ENCODE measurements at regions not wholly inside any gene's neighbourhood (a gene's known extent, or its start where the extent isn't known, plus 50 kb on each side); places are given as distances from the start of the nearest gene placed in this dataset.

DNA sequence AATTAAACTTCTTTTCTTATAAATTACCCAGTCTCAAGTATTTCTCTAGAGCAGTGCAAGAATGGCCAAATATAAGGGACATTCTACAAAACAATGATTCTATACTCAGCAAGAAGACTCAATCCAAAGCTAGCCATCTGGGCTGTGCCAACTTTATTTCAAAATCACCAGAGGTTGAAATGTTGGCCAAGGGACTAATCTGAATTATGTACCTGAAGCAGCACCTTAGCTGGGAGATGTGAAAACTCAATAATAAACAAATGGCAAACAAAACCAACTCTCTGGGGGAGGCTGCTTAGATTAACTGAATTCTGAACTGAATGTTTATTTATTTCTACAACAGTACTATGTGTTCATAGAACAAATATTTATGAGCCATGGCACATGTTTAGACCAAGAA is 251.3 kb downstream of the RDH14 start:
- H4K20me1 ChIP-seq (ENCODE audit: insufficient read depth, low read depth, low read length), result no peaks in the 10 kb centered on the region
- no peaks in the 10 kb centered on the region for H3K36me3 ChIP-seq (ENCODE audit: insufficient read depth, low read length)
- no peak overlapping the region for H3K4me2 ChIP-seq (ENCODE audit: low read depth, low read length, poor library complexity, severe bottlenecking)
- no peaks in the 10 kb centered on the region for H3K27me3 ChIP-seq (ENCODE audit: low read length)
- H3K9me2 ChIP-seq (replicated peaks; ENCODE audit: insufficient read depth, low read length), result no peaks in the 10 kb centered on the region
- H2AFZ ChIP-seq (ENCODE audit: low read length), result no peak overlapping the region
- H3K9ac ChIP-seq (ENCODE audit: low read length), result no peak overlapping the region
- H3K4me3 ChIP-seq (ENCODE audit: low read length), result no peak overlapping the region
- H3K9me3 ChIP-seq (ENCODE audit: low read length), result no peaks in the 10 kb centered on the region
- no peaks in the 10 kb centered on the region for H3K79me2 ChIP-seq (ENCODE audit: low read length)
- H3K27ac ChIP-seq (ENCODE audit: low read length), result no peak overlapping the region
- H3K4me1 ChIP-seq (ENCODE audit: low read length), result no peaks in the 10 kb centered on the region
- DNase-seq, result no peak

DNA sequence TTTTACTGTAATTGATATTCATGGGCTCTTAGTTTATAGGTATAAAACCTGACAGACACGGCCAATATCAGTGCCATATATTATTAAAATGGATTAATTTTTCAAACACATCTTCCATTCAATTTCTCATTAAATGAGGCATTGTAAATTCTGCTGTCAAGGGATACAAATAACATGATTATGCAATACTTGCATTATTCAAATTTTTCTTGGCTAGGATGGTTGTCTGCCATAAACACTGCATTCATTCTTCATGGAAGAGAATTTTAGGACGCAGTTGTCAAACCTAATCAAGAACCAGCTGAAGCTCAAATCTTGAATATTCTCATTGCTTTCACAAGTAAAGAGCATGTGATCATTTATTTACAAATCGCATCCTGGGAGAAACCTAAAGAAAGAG is 255.6 kb downstream of the RDH14 start:
- Histone ChIP-seq H4K20me1 (ENCODE audit: insufficient read depth, low read depth, low read length) (no peaks in the 10 kb centered on the region), H3K4me3 (ENCODE audit: low read length) (no peak overlapping the region), H3K79me2 (ENCODE audit: low read length) (no peaks in the 10 kb centered on the region), H3K36me3 (ENCODE audit: insufficient read depth, low read length) (no peaks in the 10 kb centered on the region), H3K27me3 (ENCODE audit: low read length) (no peaks in the 10 kb centered on the region), H3K4me1 (ENCODE audit: low read length) (no peaks in the 10 kb centered on the region), H2AFZ (ENCODE audit: low read length) (no peak overlapping the region), H3K9me3 (ENCODE audit: low read length) (no peaks in the 10 kb centered on the region), H3K9me2 (replicated peaks; ENCODE audit: insufficient read depth, low read length) (no peaks in the 10 kb centered on the region), H3K27ac (ENCODE audit: low read length) (no peak overlapping the region), H3K9ac (ENCODE audit: low read length) (no peak overlapping the region), H3K4me2 (ENCODE audit: low read depth, low read length, poor library complexity, severe bottlenecking) (no peak overlapping the region)
- DNase-seq, result no peak

DNA sequence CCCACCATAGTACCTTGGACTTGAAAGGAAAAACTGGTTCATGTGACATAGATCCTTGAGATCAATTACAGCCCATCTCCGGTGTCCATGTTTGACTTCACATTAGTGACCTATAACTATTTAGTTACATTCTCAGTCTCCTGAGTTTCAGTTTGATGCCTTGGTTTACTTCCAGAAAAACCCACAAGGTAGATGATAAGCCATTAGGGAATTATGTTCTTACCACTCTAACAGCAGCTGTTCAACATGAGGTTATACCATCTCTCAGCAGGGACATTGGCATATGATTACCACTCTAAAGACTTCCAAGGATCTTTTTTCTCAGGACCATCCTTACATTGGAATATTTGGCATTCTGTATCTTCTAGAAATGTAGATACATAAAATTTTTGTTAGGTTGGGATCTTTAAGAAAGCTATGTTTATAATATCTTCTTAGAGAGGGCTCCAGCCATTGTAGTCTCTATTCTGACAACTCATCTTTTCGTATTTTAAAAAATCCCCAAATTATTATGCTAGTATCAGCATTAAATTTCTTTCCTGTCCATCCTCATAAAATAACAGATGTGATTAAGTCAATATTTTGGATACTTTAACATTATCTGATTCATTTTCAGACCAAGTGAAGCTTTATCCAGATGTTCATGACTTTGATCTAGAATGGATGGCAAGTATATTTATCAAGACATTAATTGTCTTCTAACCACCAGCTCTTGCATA is 258.9 kb downstream of the RDH14 start:
- H3K9ac ChIP-seq (ENCODE audit: low read length), result no peak overlapping the region
- H2AFZ ChIP-seq (ENCODE audit: low read length), result no peak overlapping the region
- DNase-seq, result no peak
- no peak overlapping the region for H3K4me2 ChIP-seq (ENCODE audit: low read depth, low read length, poor library complexity, severe bottlenecking)
- H4K20me1 ChIP-seq (ENCODE audit: insufficient read depth, low read depth, low read length), result no peaks in the 10 kb centered on the region
- H3K9me2 ChIP-seq (replicated peaks; ENCODE audit: insufficient read depth, low read length), result no peaks in the 10 kb centered on the region
- H3K4me3 ChIP-seq (ENCODE audit: low read length), result no peak overlapping the region
- H3K4me1 ChIP-seq (ENCODE audit: low read length), result no peaks in the 10 kb centered on the region
- no peaks in the 10 kb centered on the region for H3K9me3 ChIP-seq (ENCODE audit: low read length)
- H3K36me3 ChIP-seq (ENCODE audit: insufficient read depth, low read length), result no peaks in the 10 kb centered on the region
- H3K27ac ChIP-seq (ENCODE audit: low read length), result no peak overlapping the region
- no peaks in the 10 kb centered on the region for H3K27me3 ChIP-seq (ENCODE audit: low read length)
- H3K79me2 ChIP-seq (ENCODE audit: low read length), result no peaks in the 10 kb centered on the region

DNA sequence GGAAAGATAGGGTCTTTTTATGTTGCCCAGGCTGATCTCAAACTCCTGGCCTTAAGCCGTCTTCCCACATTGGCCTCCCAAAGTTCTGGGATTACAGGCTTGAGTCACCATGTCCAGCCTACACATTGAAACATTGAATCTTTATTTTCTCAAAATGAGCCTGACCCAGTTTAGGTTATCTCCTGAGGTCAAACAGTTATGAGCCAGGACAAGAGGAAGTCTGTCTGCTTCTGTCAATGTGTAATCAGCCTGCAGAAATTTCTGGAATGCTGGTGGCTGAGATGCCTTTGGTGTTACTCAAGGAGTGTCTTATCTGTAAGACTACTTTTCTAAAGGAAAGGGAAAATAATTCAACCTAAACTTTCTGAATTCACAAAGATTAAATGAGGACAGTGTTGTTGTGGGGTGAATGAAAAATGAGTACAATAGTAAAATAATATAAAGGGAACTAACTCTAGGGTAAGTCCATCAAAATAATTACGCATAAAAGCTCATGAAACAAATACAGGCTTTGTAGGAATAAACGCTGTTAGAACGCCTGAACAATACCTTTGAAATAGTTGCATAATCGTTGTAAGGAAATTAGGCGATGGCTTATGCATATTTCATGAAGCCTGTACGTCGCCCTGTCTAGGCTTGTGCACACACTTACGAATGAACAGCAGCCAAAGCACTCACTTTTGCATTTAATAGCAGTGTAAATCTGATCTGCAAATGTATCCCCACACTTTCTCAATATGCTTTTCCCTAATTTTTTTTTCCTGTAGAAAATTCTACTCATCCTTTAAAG is 260.8 kb downstream of the RDH14 start:
- Histone ChIP-seq H3K79me2 (ENCODE audit: low read length) (no peaks in the 10 kb centered on the region), H3K9me3 (ENCODE audit: low read length) (no peaks in the 10 kb centered on the region), H2AFZ (ENCODE audit: low read length) (no peak overlapping the region), H3K27ac (ENCODE audit: low read length) (no peak overlapping the region), H3K4me3 (ENCODE audit: low read length) (no peak overlapping the region), H3K4me1 (ENCODE audit: low read length) (no peaks in the 10 kb centered on the region), H3K27me3 (ENCODE audit: low read length) (no peaks in the 10 kb centered on the region), H4K20me1 (ENCODE audit: insufficient read depth, low read depth, low read length) (no peaks in the 10 kb centered on the region), H3K4me2 (ENCODE audit: low read depth, low read length, poor library complexity, severe bottlenecking) (no peak overlapping the region), H3K36me3 (ENCODE audit: insufficient read depth, low read length) (no peaks in the 10 kb centered on the region), H3K9ac (ENCODE audit: low read length) (no peak overlapping the region), H3K9me2 (replicated peaks; ENCODE audit: insufficient read depth, low read length) (no peaks in the 10 kb centered on the region)
- DNase-seq, result no peak

DNA sequence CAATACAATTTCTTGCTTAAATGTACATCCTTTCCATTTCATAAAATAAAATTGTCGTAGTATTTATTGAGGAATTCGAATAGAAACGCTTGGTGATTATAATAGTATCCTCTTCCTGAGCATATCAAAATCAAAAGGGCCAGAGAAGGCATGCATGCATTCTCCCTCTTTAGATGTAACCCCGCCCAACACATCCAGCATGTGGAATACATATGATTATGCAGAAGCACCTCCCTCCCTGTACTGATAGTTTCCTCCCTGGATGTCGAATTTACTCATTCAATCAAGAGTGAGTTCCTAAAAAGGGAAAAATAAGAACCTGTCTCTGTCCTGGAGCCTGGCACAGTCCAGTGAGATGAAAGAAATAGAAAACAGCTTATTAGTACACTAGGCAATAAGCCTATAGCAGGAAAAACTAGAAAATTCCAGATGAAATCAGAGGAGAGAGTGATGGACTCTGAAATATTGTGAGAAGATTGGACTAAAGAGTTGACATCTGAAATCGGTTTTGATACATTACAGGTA is 262.9 kb downstream of the RDH14 start:
- Histone ChIP-seq H3K9ac (ENCODE audit: low read length) (no peak overlapping the region), H3K9me2 (replicated peaks; ENCODE audit: insufficient read depth, low read length) (no peaks in the 10 kb centered on the region), H3K27ac (ENCODE audit: low read length) (no peak overlapping the region), H4K20me1 (ENCODE audit: insufficient read depth, low read depth, low read length) (no peaks in the 10 kb centered on the region), H3K4me2 (ENCODE audit: low read depth, low read length, poor library complexity, severe bottlenecking) (no peak overlapping the region), H3K4me1 (ENCODE audit: low read length) (no peaks in the 10 kb centered on the region), H3K27me3 (ENCODE audit: low read length) (no peaks in the 10 kb centered on the region), H2AFZ (ENCODE audit: low read length) (no peak overlapping the region), H3K9me3 (ENCODE audit: low read length) (no peaks in the 10 kb centered on the region), H3K4me3 (ENCODE audit: low read length) (no peak overlapping the region), H3K36me3 (ENCODE audit: insufficient read depth, low read length) (no peaks in the 10 kb centered on the region), H3K79me2 (ENCODE audit: low read length) (no peaks in the 10 kb centered on the region)
- DNase-seq, result no peak

DNA sequence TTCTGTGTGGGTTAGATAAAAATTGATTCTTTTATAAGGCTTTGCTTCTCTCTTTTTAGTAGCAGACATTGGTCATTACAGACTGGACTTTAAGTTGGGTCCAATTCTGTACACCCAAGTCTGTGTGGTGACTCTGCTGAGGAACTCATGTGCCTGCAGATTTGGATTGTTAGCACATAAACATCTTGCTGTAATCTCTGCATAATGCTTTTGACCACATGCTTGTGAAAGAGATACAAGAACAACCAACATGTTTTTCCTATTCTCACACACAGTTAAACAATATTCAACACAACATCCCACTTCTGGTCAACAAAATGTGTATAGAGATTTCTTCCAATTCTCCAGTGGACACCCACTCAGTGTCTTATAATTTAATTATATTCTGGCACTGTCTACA is 270.1 kb downstream of the RDH14 start:
- no peaks in the 10 kb centered on the region for H3K79me2 ChIP-seq (ENCODE audit: low read length)
- no peaks in the 10 kb centered on the region for H3K4me1 ChIP-seq (ENCODE audit: low read length)
- H3K4me2 ChIP-seq (ENCODE audit: low read depth, low read length, poor library complexity, severe bottlenecking), result no peak overlapping the region
- no peak overlapping the region for H2AFZ ChIP-seq (ENCODE audit: low read length)
- H3K27me3 ChIP-seq (ENCODE audit: low read length), result no peaks in the 10 kb centered on the region
- H3K9ac ChIP-seq (ENCODE audit: low read length), result no peak overlapping the region
- H4K20me1 ChIP-seq (ENCODE audit: insufficient read depth, low read depth, low read length), result no peaks in the 10 kb centered on the region
- no peak overlapping the region for H3K27ac ChIP-seq (ENCODE audit: low read length)
- H3K36me3 ChIP-seq (ENCODE audit: insufficient read depth, low read length), result no peaks in the 10 kb centered on the region
- no peaks in the 10 kb centered on the region for H3K9me2 ChIP-seq (replicated peaks; ENCODE audit: insufficient read depth, low read length)
- no peak overlapping the region for H3K4me3 ChIP-seq (ENCODE audit: low read length)
- no peak for DNase-seq
- no peaks in the 10 kb centered on the region for H3K9me3 ChIP-seq (ENCODE audit: low read length)

DNA sequence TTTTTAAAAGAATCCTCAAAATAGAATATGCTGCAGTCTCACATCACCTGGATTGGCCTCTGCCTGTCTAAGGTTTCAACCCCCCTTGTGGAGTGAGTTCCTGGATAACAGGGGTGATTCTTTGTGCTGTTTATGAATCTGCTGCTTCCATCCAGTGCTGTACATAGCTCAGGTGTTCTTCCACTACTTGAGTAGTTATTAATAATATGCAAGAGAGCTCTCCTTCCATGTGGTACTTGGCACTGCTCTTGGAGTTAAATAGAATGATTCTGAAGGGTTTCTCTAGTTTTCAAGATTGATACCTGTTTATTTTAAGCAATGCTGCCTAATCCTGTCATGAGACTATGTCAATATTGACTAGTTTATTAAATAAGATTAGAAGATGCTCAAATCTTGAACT is 273.6 kb downstream of the RDH14 start:
- no peak overlapping the region for H3K4me2 ChIP-seq (ENCODE audit: low read depth, low read length, poor library complexity, severe bottlenecking)
- H3K9ac ChIP-seq (ENCODE audit: low read length), result no peak overlapping the region
- no peaks in the 10 kb centered on the region for H4K20me1 ChIP-seq (ENCODE audit: insufficient read depth, low read depth, low read length)
- no peaks in the 10 kb centered on the region for H3K9me3 ChIP-seq (ENCODE audit: low read length)
- H3K27ac ChIP-seq (ENCODE audit: low read length), result no peak overlapping the region
- no peaks in the 10 kb centered on the region for H3K79me2 ChIP-seq (ENCODE audit: low read length)
- no peaks in the 10 kb centered on the region for H3K4me1 ChIP-seq (ENCODE audit: low read length)
- H3K4me3 ChIP-seq (ENCODE audit: low read length), result no peak overlapping the region
- H2AFZ ChIP-seq (ENCODE audit: low read length), result no peak overlapping the region
- no peaks in the 10 kb centered on the region for H3K9me2 ChIP-seq (replicated peaks; ENCODE audit: insufficient read depth, low read length)
- DNase-seq, result no peak
- H3K27me3 ChIP-seq (ENCODE audit: low read length), result no peaks in the 10 kb centered on the region
- no peaks in the 10 kb centered on the region for H3K36me3 ChIP-seq (ENCODE audit: insufficient read depth, low read length)

DNA sequence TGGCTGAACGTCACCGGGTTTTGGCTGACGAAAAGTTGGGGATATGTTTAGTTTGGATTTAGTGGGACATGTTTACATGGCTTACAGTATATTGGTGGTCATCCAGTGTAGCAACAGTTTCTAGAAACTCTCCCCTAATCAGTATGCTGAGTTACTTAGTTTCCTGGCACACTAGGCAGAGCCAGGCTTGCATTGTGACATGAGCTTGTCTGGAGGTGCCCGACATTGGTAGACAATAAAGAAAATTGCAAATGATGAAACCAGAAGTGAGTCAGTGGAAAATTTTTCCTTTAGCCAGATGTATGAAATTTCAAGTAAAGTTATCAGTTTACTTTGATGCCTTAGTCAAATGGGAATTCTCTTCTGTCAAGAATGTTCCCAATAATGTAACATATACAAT is 276.1 kb downstream of the RDH14 start:
- no peak for DNase-seq
- Histone ChIP-seq H3K27ac (ENCODE audit: low read length) (no peak overlapping the region), H3K4me2 (ENCODE audit: low read depth, low read length, poor library complexity, severe bottlenecking) (no peak overlapping the region), H3K4me1 (ENCODE audit: low read length) (no peaks in the 10 kb centered on the region), H3K9ac (ENCODE audit: low read length) (no peak overlapping the region), H3K4me3 (ENCODE audit: low read length) (no peak overlapping the region), H3K9me3 (ENCODE audit: low read length) (no peaks in the 10 kb centered on the region), H3K9me2 (replicated peaks; ENCODE audit: insufficient read depth, low read length) (no peaks in the 10 kb centered on the region), H3K36me3 (ENCODE audit: insufficient read depth, low read length) (no peaks in the 10 kb centered on the region), H3K27me3 (ENCODE audit: low read length) (no peaks in the 10 kb centered on the region), H2AFZ (ENCODE audit: low read length) (no peak overlapping the region), H4K20me1 (ENCODE audit: insufficient read depth, low read depth, low read length) (no peaks in the 10 kb centered on the region), H3K79me2 (ENCODE audit: low read length) (no peaks in the 10 kb centered on the region)
